Body of pancreas (tissue), 4 donors: ENCODE measurements at regions not wholly inside any gene's neighbourhood (a gene's known extent, or its start where the extent isn't known, plus 50 kb on each side); places are given as distances from the start of the nearest gene placed in this dataset.

Experiments
- ATAC-seq: fragments of 150-250 bp; one replicate; pipeline ENCODE4 v1.9.1; 2016
- DNase-seq, 4 donors: peaks; one replicate each; pipeline ENCODE4 v3.0.0-alpha.2; 2019
- H3K27ac ChIP-seq, 4 donors: fragments of 200-600 bp; sonication (generic); 1 replicate in 3 of 4; 2 replicates in 1 of 4; pipeline versions ENCODE4 v1.5.1 to v1.6.1; 2016 to 2019; ENCODE audit warnings: mild to moderate bottlenecking in 1 of 4, mixed read lengths in 1 of 4, moderate library complexity in 1 of 4
- H3K27me3 ChIP-seq, 2 donors: fragments of 200-600 bp; sonication (generic); one replicate each; pipeline ENCODE4 v1.6.0; 2016; ENCODE audit warnings: mild to moderate bottlenecking in 1 of 2
- H3K36me3 ChIP-seq, 2 donors: fragments of 200-600 bp; sonication (generic); replicated peaks in 1 of 2; 2 replicates each; pipeline ENCODE4 v1.5.1; 2016; ENCODE audit warnings: low read depth in 2 of 2; ENCODE audit not compliant: insufficient read depth in 1 of 2
- H3K4me1 ChIP-seq: fragments of 200-600 bp; sonication (generic); one replicate; pipeline ENCODE4 v1.6.0; 2016
- H3K4me3 ChIP-seq, 2 donors: fragments of 200-600 bp; sonication (generic); 1 replicate in 1 of 2; 2 replicates in 1 of 2; pipeline ENCODE4 v1.5.1; 2016 to 2019
- H3K9me3 ChIP-seq, 3 donors: fragments of 200-600 bp; sonication (generic); 1 replicate in 2 of 3; 2 replicates in 1 of 3; pipeline ENCODE4 v1.5.1; 2016
- POLR2A ChIP-seq, 3 donors: fragments of 450-650 bp; IDR thresholded peaks; one replicate each; pipeline ENCODE4 v1.6.1; 2016; ENCODE audit warnings: antibody characterized with exemption in 3 of 3, mild to moderate bottlenecking in 2 of 3
- WGBS, 2 donors: methylation state at CpG; one replicate each; pipeline ENCODE4 v1.1.5; 2017; 5-methylcytosine and 5-hydroxymethylcytosine counted together
- intact Hi-C: fragments of 100-400 bp; cut with DNase I; formaldehyde crosslinking; loops from one replicate; pipeline ENCODE4 v1.15.1; 2023
- TF ChIP-seq, protein P1 (sequence below), 7 experiments: fragments of 450-650 bp in 4 of 7; fragments of 200-600 bp in 3 of 7; sonication (generic) in 3 of 7; IDR thresholded peaks; one replicate each; pipeline ENCODE4 v1.5.1; 2016 to 2019; ENCODE audit warnings: antibody characterized with exemption in 7 of 7

DNA sequence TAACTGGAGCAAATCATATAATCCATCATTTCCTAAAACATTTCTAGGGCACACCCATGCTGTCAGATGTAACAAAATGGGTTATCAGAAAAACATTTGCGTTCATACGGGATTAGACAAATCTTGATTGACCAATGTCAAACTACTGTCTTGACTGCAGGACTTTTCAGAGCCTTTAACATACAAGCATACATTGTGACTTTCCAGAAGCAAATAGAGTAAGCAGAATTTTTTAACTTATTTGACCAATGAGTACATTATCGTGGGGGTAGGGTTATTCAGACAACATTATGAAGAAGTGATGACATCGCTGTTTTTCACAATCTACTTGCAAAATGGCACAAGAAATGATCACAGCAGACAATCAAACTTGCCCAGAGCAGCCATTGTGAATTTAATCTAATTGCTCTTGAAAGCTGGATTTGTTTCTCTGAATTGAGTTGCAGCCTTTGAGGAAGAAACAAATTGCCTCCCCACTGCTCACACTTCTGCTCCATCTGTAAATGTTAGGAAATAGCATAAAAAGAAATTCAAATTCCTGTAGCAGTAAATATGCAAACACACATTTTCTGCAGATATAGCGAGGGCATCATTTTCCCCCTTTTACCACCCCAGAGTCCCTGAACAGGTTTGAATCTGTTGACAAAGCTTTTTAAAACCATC is 133.0 kb upstream of the DOK5 start:
- Histone ChIP-seq H3K4me3 (no peak overlapping the region), H3K36me3 (no peaks in the 10 kb centered on the region), H3K9me3 (no peaks in the 10 kb centered on the region), H3K27me3 (no peaks in the 10 kb centered on the region), H3K27ac (no peak overlapping the region), H3K4me1 (peaks cover 11% of the 10 kb centered on the region)
- DNase-seq (no peak), ATAC-seq (no peak)
- intact Hi-C loops, result no loop called here
- 83 to 84% methylated on average over 5 of the region's 5 CpGs for WGBS, 2 donors
- TF ChIP-seq, protein P1, sequence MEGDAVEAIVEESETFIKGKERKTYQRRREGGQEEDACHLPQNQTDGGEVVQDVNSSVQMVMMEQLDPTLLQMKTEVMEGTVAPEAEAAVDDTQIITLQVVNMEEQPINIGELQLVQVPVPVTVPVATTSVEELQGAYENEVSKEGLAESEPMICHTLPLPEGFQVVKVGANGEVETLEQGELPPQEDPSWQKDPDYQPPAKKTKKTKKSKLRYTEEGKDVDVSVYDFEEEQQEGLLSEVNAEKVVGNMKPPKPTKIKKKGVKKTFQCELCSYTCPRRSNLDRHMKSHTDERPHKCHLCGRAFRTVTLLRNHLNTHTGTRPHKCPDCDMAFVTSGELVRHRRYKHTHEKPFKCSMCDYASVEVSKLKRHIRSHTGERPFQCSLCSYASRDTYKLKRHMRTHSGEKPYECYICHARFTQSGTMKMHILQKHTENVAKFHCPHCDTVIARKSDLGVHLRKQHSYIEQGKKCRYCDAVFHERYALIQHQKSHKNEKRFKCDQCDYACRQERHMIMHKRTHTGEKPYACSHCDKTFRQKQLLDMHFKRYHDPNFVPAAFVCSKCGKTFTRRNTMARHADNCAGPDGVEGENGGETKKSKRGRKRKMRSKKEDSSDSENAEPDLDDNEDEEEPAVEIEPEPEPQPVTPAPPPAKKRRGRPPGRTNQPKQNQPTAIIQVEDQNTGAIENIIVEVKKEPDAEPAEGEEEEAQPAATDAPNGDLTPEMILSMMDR (IDR thresholded peaks at IDR 0.05), result no peak
- no peak for TF ChIP-seq POLR2A (IDR thresholded peaks at IDR 0.05)

DNA sequence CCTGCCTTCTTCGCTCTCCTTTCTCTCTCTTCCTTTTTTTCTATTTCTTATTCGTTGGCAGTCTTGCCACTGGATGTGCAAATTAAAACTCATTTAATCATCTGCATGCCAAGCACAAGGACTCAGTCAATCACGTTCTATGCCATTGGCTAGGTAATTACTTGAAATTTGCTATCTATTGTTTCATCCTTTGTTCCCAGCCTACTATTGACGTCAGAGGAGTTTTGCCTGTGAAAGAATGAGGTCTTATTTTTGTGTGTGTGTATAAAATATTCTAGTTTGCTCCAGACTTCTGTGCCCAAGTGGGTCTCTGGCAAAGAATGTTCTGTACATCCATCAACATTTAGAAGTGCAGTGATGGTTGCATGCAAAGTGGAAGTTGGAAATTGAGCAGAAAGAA is 132.3 kb upstream of the DOK5 start:
- Histone ChIP-seq H3K4me1 (peaks cover 11% of the 10 kb centered on the region), H3K4me3 (no peak overlapping the region), H3K9me3 (no peaks in the 10 kb centered on the region), H3K36me3 (no peaks in the 10 kb centered on the region), H3K27me3 (no peaks in the 10 kb centered on the region), H3K27ac (no peak overlapping the region)
- intact Hi-C loops, result no loop called here
- ATAC-seq (no peak), DNase-seq (no peak)
- no peak for TF ChIP-seq POLR2A (IDR thresholded peaks at IDR 0.05)
- TF ChIP-seq, protein P1 (IDR thresholded peaks at IDR 0.05), result no peak
- 52 to 59% methylated on average over 4 of the region's 4 CpGs for WGBS, 2 donors

DNA sequence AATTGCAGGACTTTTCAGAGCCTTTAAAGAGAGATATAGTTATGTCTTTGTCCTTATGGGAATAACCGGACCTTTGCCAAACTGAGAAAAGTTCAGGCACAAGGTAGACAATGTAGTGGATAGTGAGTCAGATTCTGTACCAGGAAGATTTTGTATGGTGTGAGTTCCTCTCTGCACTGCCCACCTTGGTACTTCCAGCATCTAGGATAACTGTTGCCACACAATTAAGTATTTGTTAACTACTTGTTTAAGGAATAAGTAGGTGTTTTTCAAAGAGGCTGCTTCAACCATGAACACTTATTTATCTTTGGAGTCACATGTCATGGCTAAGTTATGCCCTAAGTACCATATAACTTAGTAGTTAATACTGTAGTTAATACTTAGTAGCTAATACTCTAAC is 131.8 kb upstream of the DOK5 start:
- Histone ChIP-seq H3K4me3 (no peak overlapping the region), H3K4me1 (peaks cover 11% of the 10 kb centered on the region), H3K9me3 (no peaks in the 10 kb centered on the region), H3K27me3 (no peaks in the 10 kb centered on the region), H3K27ac (no peak overlapping the region), H3K36me3 (no peaks in the 10 kb centered on the region)
- no peak for ATAC-seq
- no peak for DNase-seq
- TF ChIP-seq POLR2A (IDR thresholded peaks at IDR 0.05), result no peak
- TF ChIP-seq, protein P1 (IDR thresholded peaks at IDR 0.05), result no peak
- WGBS, 2 donors, result 81 to 83% methylated on average over 1 of the region's 1 CpG
- intact Hi-C loops, result no loop called here

DNA sequence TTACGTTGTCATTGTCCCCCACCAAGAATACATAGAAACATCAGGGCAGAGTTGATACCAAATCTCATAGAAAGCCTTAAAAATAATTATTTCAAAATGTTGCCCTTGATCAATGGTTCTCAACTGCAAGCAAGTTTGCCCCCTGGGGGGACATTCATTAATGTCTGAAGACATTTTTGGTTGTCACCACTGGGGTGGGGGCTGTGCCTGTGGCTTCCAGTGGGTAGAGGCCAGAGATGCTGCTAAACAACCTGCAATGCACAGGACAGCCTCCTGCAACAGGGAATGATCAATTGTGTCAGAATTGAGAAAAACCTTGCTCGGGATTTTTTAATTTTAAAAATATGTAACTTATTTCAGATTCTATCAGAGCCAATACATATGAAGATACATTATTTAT is 130.6 kb upstream of the DOK5 start:
- ATAC-seq (no peak), DNase-seq (no peak)
- Histone ChIP-seq H3K27ac (no peak overlapping the region), H3K36me3 (no peaks in the 10 kb centered on the region), H3K9me3 (no peaks in the 10 kb centered on the region), H3K4me1 (peaks cover 11% of the 10 kb centered on the region), H3K27me3 (no peaks in the 10 kb centered on the region), H3K4me3 (no peak overlapping the region)
- 54 to 56% methylated on average over 2 of the region's 2 CpGs for WGBS, 2 donors
- TF ChIP-seq, protein P1 (IDR thresholded peaks at IDR 0.05), result no peak
- TF ChIP-seq POLR2A (IDR thresholded peaks at IDR 0.05), result no peak
- intact Hi-C loops, result no loop called here

DNA sequence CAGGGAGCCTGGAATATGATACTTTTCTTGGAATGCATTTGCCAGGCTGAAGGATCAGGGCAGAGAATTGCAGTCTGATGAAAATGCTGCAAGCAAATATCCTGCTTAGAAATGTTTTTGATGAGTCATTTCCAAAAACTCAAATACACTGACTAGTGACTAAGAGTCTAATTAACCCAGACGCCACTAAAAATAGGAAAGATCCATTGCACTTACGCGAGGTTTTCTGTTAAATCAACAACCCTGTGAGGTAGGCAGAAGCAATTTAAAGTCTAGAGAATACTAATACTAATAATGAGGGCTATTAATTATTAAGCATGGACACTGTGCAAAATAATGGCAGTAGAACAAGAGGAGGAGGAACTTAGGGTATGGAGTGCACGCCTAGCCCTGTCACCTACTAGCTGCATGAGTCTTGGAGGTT is 130.1 kb upstream of the DOK5 start:
- Histone ChIP-seq H3K9me3 (no peaks in the 10 kb centered on the region), H3K4me1 (peaks cover 7% of the 10 kb centered on the region), H3K27me3 (no peaks in the 10 kb centered on the region), H3K36me3 (no peaks in the 10 kb centered on the region), H3K4me3 (no peak overlapping the region), H3K27ac (no peak overlapping the region)
- ATAC-seq, result no peak
- TF ChIP-seq POLR2A (IDR thresholded peaks at IDR 0.05), result no peak
- TF ChIP-seq, protein P1 (IDR thresholded peaks at IDR 0.05), result no peak
- DNase-seq, result no peak
- WGBS, 2 donors, result 44 to 52% methylated on average over 4 of the region's 4 CpGs
- intact Hi-C loops, result no loop called here
